ENCODE measurements at regions not wholly inside any gene's neighbourhood (a gene's known extent, or its start where the extent isn't known, plus 50 kb on each side); places are given as distances from the start of the nearest gene placed in this dataset.
"Not testable (repeated sequence)": the region's sequence is repeated elsewhere in the genome, so short reads cannot be mapped to it uniquely, and the experiment has no call there.

DNA sequence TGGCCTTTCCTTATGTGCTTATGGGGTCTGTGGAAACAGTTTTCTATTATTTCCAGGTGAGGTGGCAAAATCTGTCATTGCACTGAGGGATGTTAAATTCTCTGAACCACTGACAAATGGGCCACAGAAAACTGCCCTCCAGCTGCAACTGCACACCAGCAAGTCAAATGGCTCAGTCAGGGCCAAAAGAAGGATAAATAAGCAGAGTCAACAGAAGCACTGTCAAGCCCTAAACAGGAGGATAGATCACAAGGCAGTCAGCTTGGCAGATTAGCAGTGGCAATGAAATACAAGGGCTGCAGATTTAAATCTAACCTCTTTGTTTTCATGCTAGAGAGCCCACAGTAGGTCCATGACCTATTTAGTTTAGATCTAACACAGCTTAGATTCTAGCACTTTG is 435.6 kb downstream of the ETS1 start:
- no peak for DNase-seq

DNA sequence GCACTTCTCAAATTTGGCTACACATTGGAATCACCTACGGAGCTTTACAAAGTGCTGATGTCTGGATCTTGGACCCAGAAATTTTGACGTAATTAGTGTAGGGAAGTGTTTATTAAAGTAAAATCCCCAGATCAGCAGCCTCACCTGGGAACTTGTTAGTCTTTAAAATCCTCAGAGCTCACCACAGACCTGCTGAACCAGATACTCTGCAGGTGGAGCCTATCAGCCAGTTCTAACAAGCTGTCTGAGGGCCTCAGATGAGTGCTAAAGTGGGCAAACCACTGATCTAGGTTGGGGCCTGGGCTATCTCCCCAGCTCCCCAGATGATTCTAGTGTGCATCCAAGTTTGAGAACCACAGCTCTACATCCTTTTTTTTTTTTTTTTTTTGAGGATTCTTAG is 436.0 kb downstream of the ETS1 start:
- DNase-seq = no peak

DNA sequence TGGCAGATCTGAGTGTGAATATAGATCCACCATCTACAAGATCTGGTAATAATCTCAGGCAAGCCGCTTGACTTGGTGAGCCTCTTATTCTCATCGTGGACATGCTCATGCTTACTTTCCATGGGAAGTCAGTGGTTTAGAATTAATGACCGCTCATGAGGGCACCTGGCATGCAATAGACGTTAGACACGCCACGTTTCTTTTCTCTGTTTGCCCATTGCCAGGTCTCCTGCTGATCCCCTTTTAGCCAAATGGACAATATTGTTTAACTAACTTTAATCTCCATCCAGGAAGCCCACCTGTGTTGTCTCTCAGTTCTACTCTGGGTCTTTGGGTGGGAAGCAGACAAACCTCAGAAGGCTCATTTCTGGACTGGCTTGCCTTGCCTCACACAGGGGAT is 439.1 kb downstream of the ETS1 start:
- DNase-seq = no peak

DNA sequence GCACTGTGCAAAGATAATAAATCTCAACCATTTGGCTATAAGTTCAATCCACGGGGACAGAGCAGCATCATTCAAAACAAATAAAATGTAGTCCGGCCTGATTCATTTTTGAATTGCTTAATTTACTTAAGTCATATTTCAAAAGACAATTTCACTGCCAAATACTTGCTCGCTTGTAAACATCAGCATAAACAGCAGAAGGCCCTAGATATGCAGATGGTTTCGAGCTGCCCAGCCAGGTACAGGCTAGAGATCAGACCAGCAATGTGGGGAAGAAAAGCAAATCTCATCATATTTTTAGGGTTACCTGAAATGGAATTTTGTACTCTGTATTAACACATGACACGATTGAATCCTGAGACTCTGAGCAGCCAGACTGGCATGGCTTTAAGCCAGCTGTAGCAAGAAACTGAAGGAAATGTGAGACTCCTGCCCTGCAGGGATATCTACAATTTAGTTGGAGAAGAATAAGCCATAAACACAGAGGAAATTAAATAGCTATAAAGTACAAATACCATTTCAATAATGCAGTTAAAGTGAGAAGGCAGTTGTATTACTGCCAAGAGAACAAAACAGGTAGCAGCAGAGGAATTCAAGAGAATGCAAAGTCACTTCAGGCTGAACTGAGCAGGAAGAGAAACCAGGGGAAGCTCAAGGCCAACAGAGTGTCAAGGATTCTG is 440.3 kb downstream of the ETS1 start:
- no peak for DNase-seq

DNA sequence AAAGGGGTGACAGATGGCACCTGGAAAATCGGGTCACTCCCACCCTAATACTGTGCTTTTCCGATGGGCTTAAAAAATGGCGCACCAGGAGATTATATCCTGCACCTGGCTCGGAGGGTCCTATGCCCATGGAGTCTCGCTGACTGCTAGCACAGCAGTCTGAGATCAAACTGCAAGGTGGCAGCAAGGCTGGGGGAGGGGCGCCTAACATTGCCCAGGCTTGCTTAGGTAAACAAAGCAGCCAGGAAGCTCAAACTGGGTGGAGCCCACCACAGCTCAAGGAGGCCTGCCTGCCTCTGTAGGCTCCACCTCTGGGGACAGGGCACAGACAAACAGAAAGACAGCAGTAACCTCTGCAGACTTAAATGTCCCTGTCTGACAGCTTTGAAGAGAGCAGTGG is 447.1 kb downstream of the ETS1 start:
- not testable (repeated sequence) for DNase-seq

DNA sequence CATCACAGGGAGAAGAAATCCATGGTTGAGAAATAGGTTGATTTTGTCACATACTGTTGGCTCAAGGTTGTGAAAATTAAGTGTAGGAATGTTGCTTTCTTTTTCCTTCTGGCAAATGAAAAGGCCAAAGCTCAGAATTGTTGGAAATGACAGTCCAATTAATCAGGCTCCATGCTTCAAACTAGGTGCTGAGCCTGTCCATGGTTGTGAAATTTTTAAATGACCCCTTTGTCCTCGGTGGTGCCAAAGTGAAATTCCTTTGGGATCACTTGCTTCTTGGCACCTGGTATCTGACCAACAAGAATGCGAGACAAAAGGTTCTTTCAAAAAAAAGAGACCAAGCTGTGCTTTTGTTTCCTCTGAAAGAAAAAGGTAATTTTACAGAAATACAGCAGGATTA is 451.9 kb downstream of the ETS1 start:
- DNase-seq = no peak

GRCh38 chr11:128133501-128133900 is 453.9 kb downstream of the ETS1 start:
- DNase-seq = no peak

GRCh38 chr11:128130052-128130451 is 457.3 kb downstream of the ETS1 start:
- DNase-seq = no peak

DNA sequence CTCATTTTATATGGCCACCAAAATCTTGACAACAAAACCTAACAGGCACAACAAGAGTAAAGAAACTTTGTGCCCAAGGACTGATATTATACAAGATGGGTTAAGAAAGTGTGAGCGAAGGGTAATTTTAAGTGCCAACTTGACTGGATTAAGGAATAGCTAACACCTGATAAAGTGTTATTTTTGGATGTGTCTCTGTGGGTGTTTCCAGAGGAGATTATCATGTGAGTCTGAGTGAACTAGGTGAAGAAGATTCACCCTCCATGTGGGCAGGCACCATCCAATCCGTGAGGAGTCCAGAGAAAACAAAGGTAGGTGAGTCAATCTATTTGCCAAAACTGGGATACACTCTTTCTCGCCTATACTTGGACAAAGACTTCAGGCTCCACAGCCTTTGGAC is 461.6 kb downstream of the ETS1 start:
- DNase-seq = no peak

DNA sequence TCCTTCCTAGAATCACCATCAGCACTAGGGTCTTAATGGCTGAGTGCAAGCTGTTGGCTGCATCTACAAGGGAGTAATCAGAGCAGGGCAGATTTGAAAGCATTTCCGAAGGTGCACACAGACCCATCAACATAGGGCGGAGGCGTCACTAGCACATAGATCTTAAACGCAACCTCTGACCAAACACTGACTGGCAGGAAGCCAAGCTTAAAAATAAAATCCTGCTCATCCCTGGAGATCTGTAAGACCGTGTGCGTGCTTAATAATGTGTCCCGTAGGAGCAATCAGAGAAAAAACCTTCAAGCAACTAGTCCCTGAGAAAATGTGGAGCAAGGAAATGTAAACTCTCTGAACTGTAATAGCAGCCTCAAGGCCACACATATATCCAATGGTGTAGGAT is 470.5 kb downstream of the ETS1 start:
- no peak for DNase-seq

DNA sequence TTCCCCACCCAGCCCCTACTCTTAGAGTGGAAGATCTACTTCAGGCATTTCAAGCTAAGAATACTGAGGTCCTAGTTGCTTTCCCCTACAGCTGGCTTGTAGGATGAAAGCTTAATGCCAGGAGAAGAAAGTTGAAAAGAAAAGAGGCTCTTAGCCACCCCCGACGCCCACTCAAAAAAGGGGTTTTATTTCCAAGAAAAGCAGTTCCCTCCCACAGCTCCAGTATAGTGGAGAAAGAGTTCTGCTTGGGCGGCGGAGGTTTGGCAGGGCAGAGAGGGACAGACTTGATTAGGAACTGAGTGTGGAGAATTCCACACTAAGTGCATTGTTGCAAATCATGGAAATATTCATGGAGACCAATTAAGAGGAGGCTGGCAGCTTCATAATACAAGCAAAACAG is 470.9 kb downstream of the ETS1 start:
- DNase-seq = no peak

DNA sequence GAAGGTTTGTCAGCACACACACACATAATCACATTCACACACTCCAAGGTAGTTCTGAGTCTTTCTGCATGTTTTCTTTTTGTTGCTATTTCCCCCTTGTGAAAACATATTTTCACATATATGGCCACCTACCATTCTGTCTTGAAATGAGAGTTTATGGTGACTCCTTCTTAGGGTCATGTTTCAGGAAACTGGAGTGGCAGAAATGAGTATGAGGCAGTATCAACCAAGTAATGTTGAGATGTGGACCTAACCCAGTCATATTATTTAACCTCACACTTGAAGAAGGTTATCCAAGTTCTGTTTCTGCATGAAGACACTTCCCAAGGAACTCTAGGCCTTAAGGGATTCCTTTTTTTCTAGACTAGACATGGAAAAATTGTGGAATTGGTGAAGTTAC is 481.4 kb downstream of the ETS1 start:
- no peak for DNase-seq

DNA sequence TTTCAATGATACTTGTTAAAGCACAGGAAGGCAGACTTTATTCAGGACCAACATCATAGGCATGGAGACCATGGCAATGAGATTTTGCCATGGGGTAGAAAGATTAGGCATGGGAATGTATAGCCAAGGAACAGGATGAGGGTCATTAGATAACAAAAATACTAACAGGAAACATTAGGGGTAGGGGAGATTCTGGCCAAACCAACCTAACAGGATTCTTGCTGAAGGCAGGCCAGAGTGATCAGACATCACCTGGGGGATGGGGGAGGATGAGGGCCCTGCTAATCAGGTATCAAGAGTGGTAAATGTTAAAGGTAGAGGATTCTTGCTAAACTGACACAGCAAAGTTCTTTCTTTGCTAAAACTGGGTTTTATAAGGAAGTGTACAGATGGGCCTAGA is 481.8 kb downstream of the ETS1 start:
- no peak for DNase-seq

DNA sequence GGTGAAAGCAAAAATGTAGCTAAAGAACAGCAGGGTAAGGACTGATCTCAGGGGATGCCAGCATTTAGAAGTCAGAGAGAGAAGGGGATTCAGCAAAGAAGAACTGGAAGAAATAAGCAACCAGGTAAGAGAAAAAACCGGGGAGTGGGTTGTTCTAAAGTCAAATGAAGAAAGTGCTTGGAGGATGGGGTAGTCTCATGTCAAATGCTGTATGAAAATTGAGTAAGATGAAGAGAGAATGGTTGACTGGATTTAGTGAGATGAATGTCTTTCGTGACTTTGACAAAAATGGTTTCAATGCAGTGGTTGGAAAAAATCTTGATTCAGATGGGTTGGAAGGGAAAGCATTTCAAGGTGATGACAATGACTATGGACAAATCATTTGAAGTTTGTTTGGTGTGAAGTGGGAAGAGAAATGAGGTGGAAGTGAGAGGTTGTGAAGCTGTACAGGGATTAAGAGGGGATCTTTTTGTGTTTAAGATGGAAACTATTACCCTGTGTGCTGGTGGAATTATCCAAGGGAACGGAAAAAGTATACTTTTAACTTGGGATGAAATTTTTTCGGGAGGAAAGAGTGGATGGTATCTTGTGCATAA is 484.0 kb downstream of the ETS1 start:
- DNase-seq = no peak

- no peak for DNase-seq
Measured at GRCh38 chr11:128098781-128099180, 488.6 kb downstream of the ETS1 start.

- DNase-seq = no peak
Measured at GRCh38 chr11:128095466-128095981, 491.8 kb downstream of the ETS1 start.

DNA sequence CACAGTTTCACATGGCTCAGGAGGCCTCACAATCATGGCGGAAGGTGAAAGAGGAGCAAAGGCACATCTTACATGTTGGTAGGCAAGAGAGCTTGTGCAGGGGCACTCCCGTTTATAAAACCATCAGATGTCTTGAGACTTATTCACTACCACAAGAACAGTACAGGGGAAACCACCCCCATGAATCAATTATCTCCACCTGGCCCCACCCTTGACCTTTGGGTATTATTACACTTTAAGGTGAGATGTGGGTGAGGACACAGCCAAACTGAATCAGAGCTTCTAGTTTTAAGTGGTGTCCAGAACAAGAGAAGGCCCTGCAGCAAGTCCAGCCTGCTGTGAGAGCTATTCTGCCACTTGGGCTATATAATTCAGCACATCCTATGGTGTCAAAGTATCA is 493.7 kb downstream of the ETS1 start:
- no peak for DNase-seq

GRCh38 chr11:128089962-128090361 is 497.4 kb downstream of the ETS1 start:
- no peak for DNase-seq

- no peak for DNase-seq
Measured at GRCh38 chr11:128086794-128087193, 500.6 kb downstream of the ETS1 start.

DNA sequence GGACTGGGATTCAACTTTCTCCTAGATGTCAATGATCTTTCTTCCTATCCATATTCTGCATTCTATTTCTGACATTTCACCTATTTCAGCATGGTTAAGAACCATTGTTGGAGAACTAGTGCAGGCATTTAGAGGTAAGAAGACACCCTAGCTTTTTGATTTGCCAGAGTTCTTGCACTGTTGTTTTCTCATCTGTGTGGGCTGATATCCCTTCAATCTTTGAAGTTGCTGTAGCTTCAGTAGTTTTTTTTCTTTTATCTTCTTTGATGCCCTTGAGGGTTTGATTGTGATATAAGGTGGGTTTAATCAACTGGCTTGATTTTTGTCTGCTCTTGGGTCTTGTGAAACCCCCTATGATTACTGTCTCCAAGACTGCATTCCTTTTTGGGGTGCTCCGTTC is 502.1 kb downstream of the ETS1 start:
- DNase-seq = no peak

- DNase-seq = no peak
Measured at GRCh38 chr11:128082574-128082973, 504.8 kb downstream of the ETS1 start.

GRCh38 chr11:128069665-128070064 is 517.7 kb downstream of the ETS1 start:
- DNase-seq = no peak

DNA sequence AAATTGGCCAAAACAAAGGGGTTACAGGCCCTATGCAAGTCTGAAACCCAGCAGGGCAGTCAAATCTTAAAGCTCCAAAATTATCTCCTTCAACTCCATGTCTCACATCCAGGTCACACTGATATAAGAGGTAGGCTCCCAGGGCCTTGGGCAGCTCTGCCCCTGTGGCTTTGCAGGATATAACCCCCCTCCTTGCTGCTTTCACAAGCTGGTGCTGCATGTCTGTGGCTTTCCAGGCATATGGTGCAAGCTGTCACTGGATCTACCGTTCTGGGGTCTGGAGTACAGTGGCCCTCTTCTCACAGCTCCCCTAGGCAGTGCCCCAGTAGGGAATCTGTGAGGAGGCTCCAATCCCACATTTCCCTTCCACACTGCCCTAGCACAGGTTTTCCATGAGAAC is 519.6 kb downstream of the ETS1 start:
- DNase-seq = no peak

- no peak for DNase-seq
Measured at GRCh38 chr11:128066399-128066798, 521.0 kb downstream of the ETS1 start.

GRCh38 chr11:128061281-128061871 is 526.0 kb downstream of the ETS1 start:
- no peak for DNase-seq

Measured in SHP77 (cell line).